Activated CD8-positive, alpha-beta T cell treated with anti-CD3 and anti-CD28 coated beads for 36 hours (primary cell): ENCODE measurements at regions not wholly inside any gene's neighbourhood (a gene's known extent, or its start where the extent isn't known, plus 50 kb on each side); places are given as distances from the start of the nearest gene placed in this dataset.

ENCODE experiments used
- ATAC-seq: fragments of 200-7000 bp; cut with Tn5 transposase; one replicate; pipeline ENCODE4 v1.10.0; 2021; ENCODE audit warnings: mild to moderate bottlenecking, moderate library complexity
- CTCF ChIA-PET: fragments of 350-600 bp; sonication (Branson Sonifier 250); formaldehyde crosslinking; loops from one replicate; lab custom pipeline; 2021; ENCODE audit warnings: antibody characterized with exemption; lab: Charles Lee
- POLR2A ChIA-PET: fragments of 350-600 bp; sonication (Branson Sonifier 250); formaldehyde crosslinking; loops from one replicate; lab custom pipeline; 2021; ENCODE audit warnings: antibody characterized with exemption; lab: Charles Lee
- DNase-seq: peaks from one replicate; pipeline ENCODE4 v3.0.0-alpha.2; 2020
- H3K27ac Mint-ChIP-seq: one replicate; pipeline ENCODE4 v1.8.0; 2021; ENCODE audit warnings: mild to moderate bottlenecking, mixed read lengths
- H3K27me3 Mint-ChIP-seq: one replicate; pipeline ENCODE4 v1.8.0; 2021; ENCODE audit warnings: mixed read lengths
- H3K36me3 Mint-ChIP-seq: one replicate; pipeline ENCODE4 v1.8.0; 2021; ENCODE audit warnings: low read depth, mixed read lengths
- H3K4me1 Mint-ChIP-seq: one replicate; pipeline ENCODE4 v1.8.0; 2021; ENCODE audit warnings: low read depth, mixed read lengths
- H3K4me3 Mint-ChIP-seq: one replicate; pipeline ENCODE4 v1.8.0; 2021; ENCODE audit warnings: mild to moderate bottlenecking, moderate library complexity, mixed read lengths
- H3K9me3 Mint-ChIP-seq: one replicate; pipeline ENCODE4 v1.8.0; 2021; ENCODE audit warnings: mixed read lengths
- intact Hi-C: fragments of 100-400 bp; cut with micrococcal nuclease; formaldehyde crosslinking; loops from one replicate; pipeline ENCODE4 v1.10.0; 2022
- TF ChIP-seq, protein P1 (sequence below): fragments of 200-600 bp; IDR thresholded peaks from one replicate; pipeline ENCODE4 v1.8.0; 2022; ENCODE audit warnings: antibody characterized with exemption, mild to moderate bottlenecking

DNA sequence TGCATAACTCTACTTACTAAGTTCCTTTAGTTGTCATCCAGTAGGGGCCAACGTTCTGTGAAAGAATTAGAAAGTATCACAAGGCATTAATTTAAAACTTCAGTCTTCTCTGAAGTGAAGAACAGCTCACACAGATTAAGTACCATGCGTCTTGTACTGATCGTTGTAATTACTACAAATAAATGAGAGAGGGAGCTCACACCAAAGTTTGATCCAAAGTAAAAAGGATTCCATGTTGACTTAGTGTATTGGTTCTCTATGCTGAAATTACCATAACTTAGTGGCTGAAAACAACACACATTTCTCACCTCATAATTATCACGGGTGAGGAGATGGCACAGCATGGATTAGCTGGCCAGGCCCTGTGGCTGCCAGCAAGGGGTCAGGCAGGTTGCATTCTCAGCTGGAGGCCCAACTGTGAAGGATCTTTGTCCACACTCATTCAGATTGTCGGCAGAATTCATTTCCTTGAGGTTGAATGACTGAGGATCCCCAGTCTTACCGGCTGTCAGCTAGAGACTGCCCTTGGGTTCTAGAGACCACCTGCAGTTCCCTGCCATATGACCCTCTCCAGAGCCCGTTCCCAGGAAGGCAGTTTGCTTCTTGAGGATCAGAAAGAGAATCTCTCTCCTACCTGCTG is 169.1 kb downstream of the YTHDC2 start:
- intact Hi-C loops = no loop called here
- H3K27me3 Mint-ChIP-seq = no peaks in the 10 kb centered on the region
- POLR2A ChIA-PET = interaction anchor here (0.6 kb wide), 1 partner anchor 518 kb away, joined by 3 read pairs; no protein-coding TSS in a partner anchor

DNA sequence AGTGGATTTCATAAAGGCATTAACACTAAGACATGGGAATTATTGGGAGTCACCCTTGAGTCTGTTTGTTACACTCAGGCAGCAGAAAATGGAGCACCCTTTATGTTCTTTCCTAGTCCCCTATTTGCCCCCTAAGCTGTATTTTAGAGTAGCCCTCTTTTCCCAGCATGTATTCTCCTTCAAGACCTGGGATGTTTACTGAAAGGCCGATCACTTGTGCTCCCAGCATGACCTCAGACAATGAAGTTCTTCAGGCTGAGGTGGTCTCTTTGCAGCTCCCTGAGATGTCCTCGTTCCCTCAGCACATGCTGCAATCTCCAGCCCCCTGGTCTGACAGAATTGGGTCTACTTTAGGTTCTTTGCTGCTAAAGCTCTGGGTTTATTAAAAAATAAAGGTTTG is 169.7 kb downstream of the YTHDC2 start:
- H3K4me1 Mint-ChIP-seq = no peaks in the 10 kb centered on the region
- H3K9me3 Mint-ChIP-seq = no peaks in the 10 kb centered on the region
- intact Hi-C loops = no loop called here
- no peak overlapping the region for H3K27ac Mint-ChIP-seq
- no peak overlapping the region for H3K4me3 Mint-ChIP-seq
- ChIA-PET POLR2A (interaction anchor here (0.6 kb wide), 1 partner anchor 519 kb away, joined by 3 read pairs; no protein-coding TSS in a partner anchor), CTCF (no interaction called here)
- ATAC-seq (no peak), DNase-seq (no peak)
- TF ChIP-seq, protein P1, sequence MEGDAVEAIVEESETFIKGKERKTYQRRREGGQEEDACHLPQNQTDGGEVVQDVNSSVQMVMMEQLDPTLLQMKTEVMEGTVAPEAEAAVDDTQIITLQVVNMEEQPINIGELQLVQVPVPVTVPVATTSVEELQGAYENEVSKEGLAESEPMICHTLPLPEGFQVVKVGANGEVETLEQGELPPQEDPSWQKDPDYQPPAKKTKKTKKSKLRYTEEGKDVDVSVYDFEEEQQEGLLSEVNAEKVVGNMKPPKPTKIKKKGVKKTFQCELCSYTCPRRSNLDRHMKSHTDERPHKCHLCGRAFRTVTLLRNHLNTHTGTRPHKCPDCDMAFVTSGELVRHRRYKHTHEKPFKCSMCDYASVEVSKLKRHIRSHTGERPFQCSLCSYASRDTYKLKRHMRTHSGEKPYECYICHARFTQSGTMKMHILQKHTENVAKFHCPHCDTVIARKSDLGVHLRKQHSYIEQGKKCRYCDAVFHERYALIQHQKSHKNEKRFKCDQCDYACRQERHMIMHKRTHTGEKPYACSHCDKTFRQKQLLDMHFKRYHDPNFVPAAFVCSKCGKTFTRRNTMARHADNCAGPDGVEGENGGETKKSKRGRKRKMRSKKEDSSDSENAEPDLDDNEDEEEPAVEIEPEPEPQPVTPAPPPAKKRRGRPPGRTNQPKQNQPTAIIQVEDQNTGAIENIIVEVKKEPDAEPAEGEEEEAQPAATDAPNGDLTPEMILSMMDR = no peak
- H3K36me3 Mint-ChIP-seq = no peaks in the 10 kb centered on the region
- no peaks in the 10 kb centered on the region for H3K27me3 Mint-ChIP-seq

More for the DNA sequence above, 169.1 kb downstream of the YTHDC2 start:
- Mint-ChIP-seq H3K4me3 (no peak overlapping the region), H3K27ac (no peak overlapping the region), H3K4me1 (no peaks in the 10 kb centered on the region), H3K9me3 (no peaks in the 10 kb centered on the region), H3K36me3 (no peaks in the 10 kb centered on the region)
- DNase-seq = no peak
- TF ChIP-seq, protein P1 = no peak
- CTCF ChIA-PET = no interaction called here
- no peak for ATAC-seq

DNA sequence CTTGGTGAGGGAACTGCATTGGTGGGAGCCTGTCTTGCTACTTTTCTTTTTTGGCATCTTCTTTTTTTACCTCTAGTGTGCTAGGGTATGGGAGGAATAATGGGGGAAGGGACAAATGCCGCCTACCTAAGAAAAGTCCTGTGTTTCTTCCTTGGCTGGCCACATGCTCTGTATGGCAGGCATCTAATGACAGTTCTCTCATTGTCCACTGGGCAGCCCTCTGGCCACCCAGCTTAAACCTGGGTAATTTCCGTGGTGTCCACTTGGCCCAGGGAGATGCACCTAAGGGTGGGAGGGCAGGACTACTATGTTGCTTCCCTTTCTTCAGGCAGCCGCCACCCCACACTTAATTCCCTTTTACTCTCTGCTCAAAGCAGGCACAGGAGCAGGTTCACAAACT is 173.1 kb downstream of the YTHDC2 start:
- Mint-ChIP-seq H3K9me3 (no peaks in the 10 kb centered on the region), H3K27me3 (peaks cover 12% of the 10 kb centered on the region), H3K27ac (no peak overlapping the region), H3K4me3 (no peak overlapping the region), H3K36me3 (no peaks in the 10 kb centered on the region), H3K4me1 (no peaks in the 10 kb centered on the region)
- DNase-seq = no peak
- no peak for ATAC-seq
- POLR2A ChIA-PET = no interaction called here
- TF ChIP-seq, protein P1 = no peak
- CTCF ChIA-PET = no interaction called here
- intact Hi-C loops = no loop called here

GRCh38 chr5:113689647-113690046 is 176.2 kb downstream of the YTHDC2 start:
- no peak overlapping the region for H3K4me3 Mint-ChIP-seq
- DNase-seq = no peak
- no peaks in the 10 kb centered on the region for H3K36me3 Mint-ChIP-seq
- H3K27ac Mint-ChIP-seq = no peak overlapping the region
- CTCF ChIA-PET = no interaction called here
- H3K4me1 Mint-ChIP-seq = no peaks in the 10 kb centered on the region
- peaks cover 34% of the 10 kb centered on the region for H3K27me3 Mint-ChIP-seq
- ATAC-seq = no peak
- TF ChIP-seq, protein P1 = no peak
- POLR2A ChIA-PET = no interaction called here
- intact Hi-C loops = no loop called here
- no peaks in the 10 kb centered on the region for H3K9me3 Mint-ChIP-seq

DNA sequence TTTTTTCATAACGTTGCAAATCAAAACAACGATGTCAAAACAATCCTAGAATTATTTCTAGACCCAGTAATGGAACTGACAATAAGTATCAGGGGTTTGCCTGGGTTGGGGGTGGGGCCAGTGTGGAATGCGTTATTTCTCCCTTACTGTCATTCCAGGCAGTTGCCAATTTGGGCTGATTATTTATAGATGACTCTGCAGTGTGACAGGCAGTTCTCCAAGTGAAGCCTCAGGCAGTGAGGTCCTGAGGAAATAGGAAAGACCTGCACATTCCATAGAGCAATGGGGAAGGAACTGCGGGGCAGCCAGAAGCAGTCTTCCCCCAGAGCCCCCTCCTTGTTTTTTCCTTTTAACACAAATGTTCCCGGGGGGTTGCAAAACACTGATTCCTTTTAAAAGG is 179.0 kb downstream of the YTHDC2 start:
- Mint-ChIP-seq H3K36me3 (no peaks in the 10 kb centered on the region), H3K4me3 (no peak overlapping the region), H3K27ac (no peak overlapping the region), H3K27me3 (peaks cover 45% of the 10 kb centered on the region), H3K9me3 (no peaks in the 10 kb centered on the region), H3K4me1 (no peaks in the 10 kb centered on the region)
- ChIA-PET POLR2A (no interaction called here), CTCF (no interaction called here)
- TF ChIP-seq, protein P1 = no peak
- ATAC-seq (no peak), DNase-seq (no peak)
- intact Hi-C loops = no loop called here
